BJ (cell line): ENCODE measurements at regions not wholly inside any gene's neighbourhood (a gene's known extent, or its start where the extent isn't known, plus 50 kb on each side); places are given as distances from the start of the nearest gene placed in this dataset.

Experiments
- CTCF ChIA-PET: fragments of 350-600 bp; formaldehyde crosslinking; extraction: SDS; loops from one replicate; lab custom pipeline; 2021; ENCODE audit warnings: antibody characterized with exemption, inconsistent platforms; lab: Yijun Ruan, JAX
- POLR2A ChIA-PET: fragments of 300-600 bp; sonication (Branson Sonifier 250); formaldehyde crosslinking; extraction: SDS; loops from one replicate; lab custom pipeline; 2021; ENCODE audit warnings: antibody characterized with exemption; lab: Charles Lee
- DNase-seq: peaks from one replicate; pipeline ENCODE4 v3.0.0-alpha.2; 2011; ENCODE audit warnings: low read depth
- H3K27me3 ChIP-seq: 2 replicates; pipeline ENCODE4 v1.6.0; 2011; ENCODE audit warnings: low read length; ENCODE audit not compliant: control insufficient read depth, insufficient read depth
- H3K36me3 ChIP-seq: 2 replicates; pipeline ENCODE4 v1.5.1; 2011; ENCODE audit warnings: low read length; ENCODE audit not compliant: control insufficient read depth, insufficient read depth
- H3K4me3 ChIP-seq: 2 replicates; pipeline ENCODE4 v1.5.1; 2011; ENCODE audit warnings: low read depth, mild to moderate bottlenecking, control low read depth, low read length
- CTCF ChIP-seq: IDR thresholded peaks from 2 replicates; pipeline ENCODE4 v1.5.1; 2011; ENCODE audit warnings: low read depth, mild to moderate bottlenecking, control low read depth, inconsistent platforms, low read length, moderate library complexity; ENCODE audit not compliant: insufficient read depth

GRCh38 chr10:24150853-24151252, 58.1 kb upstream of the KIAA1217 start:
- no peak overlapping the region for H3K4me3 ChIP-seq
- TF ChIP-seq CTCF = no peak
- H3K27me3 ChIP-seq = no peaks in the 10 kb centered on the region
- POLR2A ChIA-PET = no interaction called here
- DNase-seq = no peak
- H3K36me3 ChIP-seq = no peaks in the 10 kb centered on the region
- CTCF ChIA-PET = interaction anchor here (0.9 kb wide), 1 partner anchor 106 kb away, joined by 4 read pairs; no protein-coding TSS in a partner anchor

GRCh38 chr10:24152270-24152669, 56.7 kb upstream of the KIAA1217 start:
- H3K36me3 ChIP-seq = no peaks in the 10 kb centered on the region
- no peaks in the 10 kb centered on the region for H3K27me3 ChIP-seq
- no peak overlapping the region for H3K4me3 ChIP-seq
- CTCF ChIA-PET = no interaction called here
- no peak for DNase-seq
- TF ChIP-seq CTCF = no peak
- POLR2A ChIA-PET = no interaction called here

- POLR2A ChIA-PET = no interaction called here
- CTCF ChIA-PET = no interaction called here
- no peak for DNase-seq
- Histone ChIP-seq H3K36me3 (no peaks in the 10 kb centered on the region), H3K27me3 (no peaks in the 10 kb centered on the region), H3K4me3 (no peak overlapping the region)
- no peak for TF ChIP-seq CTCF
Measured at GRCh38 chr10:24153031-24153430, 55.9 kb upstream of the KIAA1217 start.

- ChIA-PET POLR2A (no interaction called here), CTCF (no interaction called here)
- TF ChIP-seq CTCF = no peak
- Histone ChIP-seq H3K27me3 (no peaks in the 10 kb centered on the region), H3K36me3 (no peaks in the 10 kb centered on the region), H3K4me3 (no peak overlapping the region)
- DNase-seq = no peak
Measured at GRCh38 chr10:24153537-24153936, 55.4 kb upstream of the KIAA1217 start.

GRCh38 chr10:24156686-24157085, 52.3 kb upstream of the KIAA1217 start:
- POLR2A ChIA-PET = no interaction called here
- CTCF ChIA-PET = no interaction called here
- no peak for DNase-seq
- Histone ChIP-seq H3K27me3 (no peaks in the 10 kb centered on the region), H3K4me3 (no peak overlapping the region), H3K36me3 (no peaks in the 10 kb centered on the region)
- TF ChIP-seq CTCF = no peak
